T-helper 22 cell (primary cell): ENCODE measurements at regions not wholly inside any gene's neighbourhood (a gene's known extent, or its start where the extent isn't known, plus 50 kb on each side); places are given as distances from the start of the nearest gene placed in this dataset.
A peak's percentile ranks its signal among the peaks of the same experiment; 100 is the strongest.
"Not testable (repeated sequence)": the region's sequence is repeated elsewhere in the genome, so short reads cannot be mapped to it uniquely, and the experiment has no call there.

Experiments used
- DNase-seq: peaks from one replicate; pipeline ENCODE4 v3.0.0-alpha.2; 2020; ENCODE audit warnings: low read depth

- DNase-seq, result not testable (repeated sequence)
Measured at GRCh38 chr9:39665020-39665419, 309.6 kb downstream of the SPATA31A1 start.

DNA sequence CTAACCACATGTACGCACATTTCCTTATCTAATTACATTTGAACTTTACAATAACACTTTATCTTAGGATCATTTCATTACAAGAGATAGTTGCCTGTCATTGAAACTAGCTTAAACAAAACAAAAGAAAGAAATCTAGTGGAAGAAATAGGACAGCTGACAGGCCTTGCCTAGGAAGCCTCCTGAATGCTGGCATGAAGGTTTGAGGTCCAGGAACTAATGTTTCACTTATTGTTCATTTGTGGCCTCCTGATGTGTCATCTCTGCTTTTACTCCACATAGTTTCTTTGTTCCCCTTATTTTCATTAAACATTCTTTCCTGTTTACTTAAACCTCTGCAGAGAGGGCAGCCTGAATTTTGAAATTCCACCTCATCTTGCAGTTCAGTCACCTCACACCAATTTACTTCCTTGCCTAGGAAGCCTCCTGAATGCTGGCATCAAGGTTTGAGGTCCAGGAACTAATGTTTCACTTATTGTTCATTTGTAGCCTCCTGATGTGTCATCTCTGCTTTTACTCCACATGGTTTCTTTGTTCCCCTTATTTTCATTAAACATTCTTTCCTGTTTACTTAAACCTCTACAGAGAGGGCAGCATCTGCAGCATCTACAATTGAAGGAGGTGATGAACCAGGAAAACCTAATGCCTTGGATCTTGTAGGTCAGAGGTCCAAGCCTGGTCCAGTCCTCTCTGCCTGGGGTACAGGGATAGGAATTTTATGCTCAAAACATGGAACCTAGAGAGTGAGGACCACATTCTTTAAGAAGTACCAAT, 319.2 kb downstream of the SPATA31A1 start:
- not testable (repeated sequence) for DNase-seq

GRCh38 chr9:39675211-39675553, 319.7 kb downstream of the SPATA31A1 start:
- not testable (repeated sequence) for DNase-seq

DNA sequence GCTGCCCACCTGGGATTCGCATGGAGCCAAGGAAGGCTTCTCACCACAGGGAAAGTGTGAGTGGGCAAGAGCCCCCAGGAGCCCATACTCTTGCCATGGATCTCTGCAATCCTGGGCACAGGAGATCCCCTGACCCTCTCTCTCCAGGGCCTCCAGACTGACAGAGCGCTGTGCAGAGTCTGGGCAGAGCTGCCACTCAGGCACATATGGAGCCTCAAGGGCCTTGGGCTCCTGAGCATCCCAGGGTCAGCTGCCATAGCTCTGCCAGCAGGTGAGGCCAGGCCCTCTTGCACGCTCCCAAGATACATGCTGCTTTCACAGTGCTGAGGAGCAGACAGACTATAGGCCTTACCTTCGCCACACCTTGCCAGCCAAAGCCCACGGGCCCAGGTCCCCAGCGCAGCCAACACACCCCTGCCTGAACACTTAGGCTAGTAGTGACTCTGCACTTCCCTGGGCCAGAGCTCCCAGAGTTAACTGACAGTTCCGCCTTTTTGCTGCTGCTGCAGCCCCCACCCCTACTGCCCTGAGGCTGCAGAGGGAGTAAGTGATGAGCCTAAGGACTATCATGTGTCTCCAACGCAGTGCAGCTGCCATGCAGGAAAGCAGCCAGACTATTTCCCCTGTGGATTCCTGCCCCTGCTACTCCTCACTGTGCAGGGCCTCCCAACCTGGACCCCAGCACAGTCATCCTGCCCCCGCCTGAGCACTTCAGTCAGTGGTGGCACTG, 323.2 kb downstream of the SPATA31A1 start:
- DNase-seq, result not testable (repeated sequence)

DNA sequence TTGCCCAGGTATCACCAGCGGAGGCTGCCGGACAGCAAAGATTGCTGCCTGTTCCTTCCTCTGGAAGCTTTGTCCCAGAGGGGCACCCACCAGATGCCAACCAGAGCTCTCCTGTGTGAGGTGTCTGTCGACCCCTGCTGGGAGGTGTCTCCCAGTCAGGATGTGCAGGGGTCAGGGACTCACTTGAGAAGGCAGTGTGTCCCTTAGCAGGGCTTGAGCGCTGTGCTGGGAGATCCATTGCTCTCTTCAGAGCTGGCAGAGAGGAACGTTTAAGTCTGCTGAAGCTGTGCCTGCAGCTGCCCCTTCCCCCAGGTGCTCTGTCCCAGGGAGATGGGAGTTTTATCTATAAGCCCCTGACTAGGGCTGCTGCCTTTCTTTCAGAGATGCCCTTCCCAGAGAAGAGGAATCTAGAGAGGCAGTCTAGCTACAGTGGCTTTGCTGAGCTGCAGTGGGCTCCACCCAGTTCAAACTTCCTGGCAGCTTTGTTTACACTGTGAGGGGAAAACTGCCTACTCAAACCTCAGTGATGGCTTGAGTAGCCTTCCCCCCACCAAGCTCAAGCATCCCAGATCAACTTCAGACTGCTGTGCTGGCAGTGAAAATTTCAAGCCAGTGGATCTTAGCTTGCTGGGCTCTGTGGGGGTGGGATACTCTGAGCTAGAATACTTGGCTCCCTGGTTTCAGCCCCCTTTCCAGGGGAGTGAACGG, 325.4 kb downstream of the SPATA31A1 start:
- not testable (repeated sequence) for DNase-seq

- DNase-seq, result not testable (repeated sequence)
Measured at GRCh38 chr9:39728862-39729261, 373.4 kb downstream of the SPATA31A1 start.

- DNase-seq, result not testable (repeated sequence)
Measured at GRCh38 chr9:39744898-39745297, 389.4 kb downstream of the SPATA31A1 start.

- DNase-seq, result not testable (repeated sequence)
Measured at GRCh38 chr9:39775570-39775969, 420.1 kb downstream of the SPATA31A1 start.

DNA sequence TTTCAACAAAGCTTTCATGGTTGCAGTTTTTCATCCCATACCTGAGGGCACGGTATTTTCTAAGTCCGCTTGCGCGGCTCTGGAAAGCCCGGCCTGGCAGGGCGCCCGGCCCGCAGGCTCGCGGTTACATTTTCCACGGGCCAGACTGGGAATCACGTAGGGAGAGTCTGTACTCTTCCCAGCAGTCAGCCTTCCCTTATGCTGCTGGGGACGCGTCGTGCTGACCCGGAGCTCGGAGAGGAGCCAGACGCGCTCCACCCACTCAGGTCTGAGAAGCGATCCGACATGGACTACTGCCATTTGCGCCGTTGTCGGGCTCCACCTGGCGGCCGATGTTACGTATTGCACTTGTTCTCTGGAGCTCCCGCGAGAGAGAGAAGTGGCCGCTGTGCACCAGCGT, 435.9 kb downstream of the SPATA31A1 start:
- not testable (repeated sequence) for DNase-seq

GRCh38 chr9:39797935-39798334, 442.5 kb downstream of the SPATA31A1 start:
- not testable (repeated sequence) for DNase-seq

- not testable (repeated sequence) for DNase-seq
Measured at GRCh38 chr9:39799252-39799651, 443.8 kb downstream of the SPATA31A1 start.

DNA sequence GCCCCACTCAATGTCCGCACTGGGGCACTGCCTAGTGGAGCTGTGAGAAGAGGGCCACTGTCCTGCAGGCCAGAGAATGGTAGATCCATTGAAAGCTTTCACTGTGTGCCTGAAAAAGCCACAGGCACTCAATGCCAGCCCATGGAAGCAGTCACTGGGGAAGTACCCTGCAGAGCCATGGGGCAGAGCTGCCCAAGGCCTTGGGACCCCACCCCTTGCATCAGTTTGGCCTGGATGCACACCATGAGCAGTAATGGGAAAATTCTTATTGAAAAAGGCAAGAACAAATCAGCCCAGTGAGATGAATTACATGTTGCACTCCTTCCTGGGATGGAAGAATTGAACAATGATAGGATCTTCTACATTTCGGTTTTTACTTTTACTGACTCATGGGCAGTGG, 447.1 kb downstream of the SPATA31A1 start:
- not testable (repeated sequence) for DNase-seq

DNA sequence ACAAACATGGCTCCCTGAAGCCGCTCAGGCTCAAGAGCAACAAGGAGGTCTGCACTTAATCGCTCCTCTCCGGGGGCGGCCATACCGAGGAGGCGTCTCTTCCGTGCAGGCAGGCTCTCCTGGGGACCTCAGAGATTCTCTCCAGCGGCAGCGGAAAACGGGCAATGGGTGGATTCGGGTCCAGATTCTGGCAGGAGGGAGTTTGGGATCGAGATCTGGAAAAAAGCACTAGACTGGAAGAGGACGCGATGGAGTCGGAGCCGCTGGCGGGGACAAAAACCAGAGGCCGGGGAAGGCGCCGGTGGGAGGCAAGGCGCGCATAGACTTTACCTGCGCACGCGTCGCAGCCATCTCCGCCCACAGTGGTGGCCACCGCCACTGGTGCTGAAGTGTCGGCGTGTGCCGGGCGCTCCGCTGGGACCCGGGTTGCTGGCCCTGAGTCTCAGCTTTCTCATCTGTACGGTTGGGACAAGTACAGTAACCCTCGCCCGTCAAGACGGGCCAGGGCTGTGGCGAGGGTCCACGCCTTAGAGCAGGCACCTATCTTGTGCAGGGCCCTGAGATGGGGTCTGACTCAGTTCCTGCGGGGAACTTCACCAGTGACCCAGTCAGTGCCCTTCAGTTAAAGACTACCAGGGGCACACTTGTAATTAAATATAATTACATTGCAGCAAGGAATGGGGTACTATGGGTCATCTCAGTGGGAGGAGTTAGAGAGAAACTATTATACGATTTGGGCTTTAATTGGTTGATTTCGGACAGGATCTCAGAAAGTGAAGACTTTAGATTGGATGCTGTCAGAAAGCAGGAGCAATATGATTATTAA, 454.1 kb downstream of the SPATA31A1 start:
- DNase-seq, result peak; percentile 28

GRCh38 chr9:39810401-39810800, 454.9 kb downstream of the SPATA31A1 start:
- DNase-seq, result not testable (repeated sequence)

GRCh38 chr9:39811615-39812014, 456.1 kb downstream of the SPATA31A1 start:
- DNase-seq, result not testable (repeated sequence)

GRCh38 chr9:39828457-39828856, 473.0 kb downstream of the SPATA31A1 start:
- DNase-seq, result not testable (repeated sequence)
